ENCODE measurements at regions not wholly inside any gene's neighbourhood (a gene's known extent, or its start where the extent isn't known, plus 50 kb on each side); places are given as distances from the start of the nearest gene placed in this dataset.

DNA sequence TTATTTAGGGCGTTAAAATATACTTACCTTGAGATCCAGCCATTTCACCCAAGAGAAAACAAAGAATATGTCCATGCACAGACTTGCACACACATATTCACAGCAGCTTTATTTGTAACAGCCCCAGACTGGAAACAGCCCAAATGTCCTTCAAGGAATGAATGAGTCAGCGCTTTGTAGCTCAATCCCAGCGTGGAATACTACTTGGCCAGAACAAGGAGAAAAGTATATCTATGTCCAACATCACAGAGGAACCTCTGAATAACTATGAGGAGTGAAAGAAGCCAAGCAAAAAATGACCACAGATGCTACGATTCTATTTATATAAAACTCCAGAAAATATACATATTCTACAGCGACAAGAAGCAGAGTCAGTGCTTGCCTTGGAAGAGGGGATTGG lies 158.3 kb downstream of the ENGASE start:
- intact Hi-C loops (cut with micrococcal nuclease) = no loop called here
- ChIA-PET POLR2A (interaction anchor here (0.7 kb wide), 1 partner anchor 91 kb away, joined by 4 read pairs; no protein-coding TSS in a partner anchor), CTCF (interaction anchor here (1.0 kb wide), 1 partner anchor 160 kb away, joined by 3 read pairs; no protein-coding TSS in a partner anchor)
- no peak for ATAC-seq
- peaks cover 2% of the 10 kb centered on the region for H3K27me3 Mint-ChIP-seq
- no peaks in the 10 kb centered on the region for H3K9me3 Mint-ChIP-seq
- H3K36me3 Mint-ChIP-seq (ENCODE audit: low read depth) = no peaks in the 10 kb centered on the region
- no peak overlapping the region for H3K27ac Mint-ChIP-seq
- TF ChIP-seq CTCF (IDR thresholded peaks at IDR 0.05) = no peak
- no peak overlapping the region for H3K4me3 Mint-ChIP-seq
- no peak for DNase-seq
- H3K4me1 Mint-ChIP-seq (ENCODE audit: low read depth) = no peaks in the 10 kb centered on the region

DNA sequence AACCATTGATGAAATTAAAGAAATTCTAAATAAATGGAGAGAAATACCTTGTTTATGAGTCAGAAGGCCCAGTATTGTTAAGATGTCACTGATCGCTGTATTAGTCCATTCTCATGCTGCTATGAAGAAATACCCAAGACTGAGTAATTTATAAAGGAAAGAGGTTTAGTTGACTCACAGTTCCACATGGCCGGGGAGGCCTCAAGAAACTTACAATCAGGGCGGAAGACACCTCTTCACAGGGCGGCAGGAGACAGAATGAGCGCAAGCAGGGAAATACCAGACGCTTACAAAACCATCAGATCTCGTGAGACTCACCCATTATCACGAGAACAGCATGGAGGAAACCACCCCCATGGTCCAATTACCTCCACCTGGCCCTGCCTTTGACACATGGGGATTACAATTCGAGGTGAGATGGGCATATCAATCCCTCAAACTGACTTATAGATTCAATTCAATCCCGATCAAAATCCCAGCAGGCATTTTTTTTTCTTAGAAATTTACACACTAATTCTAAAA lies 157.2 kb downstream of the ENGASE start:
- no peak overlapping the region for H3K27ac Mint-ChIP-seq
- TF ChIP-seq CTCF (IDR thresholded peaks at IDR 0.05) = no peak
- ChIA-PET POLR2A (no interaction called here), CTCF (no interaction called here)
- ATAC-seq = no peak
- H3K27me3 Mint-ChIP-seq = peaks cover 2% of the 10 kb centered on the region
- no peaks in the 10 kb centered on the region for H3K36me3 Mint-ChIP-seq (ENCODE audit: low read depth)
- H3K4me1 Mint-ChIP-seq (ENCODE audit: low read depth) = no peaks in the 10 kb centered on the region
- no peak for DNase-seq
- intact Hi-C loops (cut with micrococcal nuclease) = no loop called here
- H3K9me3 Mint-ChIP-seq = no peaks in the 10 kb centered on the region
- no peak overlapping the region for H3K4me3 Mint-ChIP-seq

DNA sequence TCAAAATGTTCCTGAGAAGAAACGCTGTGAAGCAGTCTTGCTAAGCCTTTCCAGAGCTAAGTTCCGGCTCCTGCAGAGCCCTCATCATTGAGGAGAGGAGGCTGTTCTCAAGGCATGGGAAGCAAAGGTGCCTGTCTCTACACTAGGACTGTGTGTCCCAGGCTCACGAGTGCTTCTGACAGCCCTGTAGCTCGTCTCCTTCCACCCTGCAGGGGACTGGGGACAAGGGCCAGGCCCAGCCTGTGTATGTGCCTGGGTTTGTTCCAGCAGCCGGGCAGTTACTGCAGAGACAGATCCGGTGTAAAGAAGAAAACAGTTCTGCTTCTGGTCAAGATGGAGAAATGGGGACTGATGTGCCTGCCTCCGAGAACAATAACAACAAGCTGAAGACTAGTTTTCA lies 156.0 kb downstream of the ENGASE start:
- DNase-seq (no peak), ATAC-seq (no peak)
- Mint-ChIP-seq H3K27me3 (peaks cover 5% of the 10 kb centered on the region), H3K27ac (no peak overlapping the region), H3K9me3 (no peaks in the 10 kb centered on the region), H3K4me3 (no peak overlapping the region), H3K36me3 (ENCODE audit: low read depth) (no peaks in the 10 kb centered on the region), H3K4me1 (ENCODE audit: low read depth) (no peaks in the 10 kb centered on the region)
- TF ChIP-seq CTCF (IDR thresholded peaks at IDR 0.05) = no peak
- intact Hi-C loops (cut with micrococcal nuclease) = no loop called here
- ChIA-PET CTCF (no interaction called here), POLR2A (no interaction called here)

- Mint-ChIP-seq H3K27ac (no peak overlapping the region), H3K27me3 (peaks cover 28% of the 10 kb centered on the region), H3K4me1 (ENCODE audit: low read depth) (no peaks in the 10 kb centered on the region), H3K9me3 (no peaks in the 10 kb centered on the region), H3K36me3 (ENCODE audit: low read depth) (no peaks in the 10 kb centered on the region), H3K4me3 (no peak overlapping the region)
- intact Hi-C loops (cut with micrococcal nuclease) = no loop called here
- CTCF ChIA-PET = no interaction called here
- DNase-seq = no peak
- TF ChIP-seq CTCF (IDR thresholded peaks at IDR 0.05) = no peak
- POLR2A ChIA-PET = no interaction called here
- no peak for ATAC-seq
Observed at GRCh38 chr17:79226037-79226436, 151.4 kb downstream of the ENGASE start.

- peaks cover 5% of the 10 kb centered on the region for H3K4me1 Mint-ChIP-seq (ENCODE audit: low read depth)
- H3K36me3 Mint-ChIP-seq (ENCODE audit: low read depth) = no peaks in the 10 kb centered on the region
- no peak overlapping the region for H3K27ac Mint-ChIP-seq
- H3K27me3 Mint-ChIP-seq = peaks cover 36% of the 10 kb centered on the region
- DNase-seq (no peak), ATAC-seq (no peak)
- ChIA-PET CTCF (no interaction called here), POLR2A (interaction anchor here (0.9 kb wide), 1 partner anchor 467 kb away, joined by 3 read pairs; no protein-coding TSS in a partner anchor)
- no peak for TF ChIP-seq CTCF (IDR thresholded peaks at IDR 0.05)
- intact Hi-C loops (cut with micrococcal nuclease) = no loop called here
- H3K4me3 Mint-ChIP-seq = no peak overlapping the region
- no peaks in the 10 kb centered on the region for H3K9me3 Mint-ChIP-seq
Observed at GRCh38 chr17:79224903-79225302, 150.3 kb downstream of the ENGASE start.
